ENCODE measurements at regions not wholly inside any gene's neighbourhood (a gene's known extent, or its start where the extent isn't known, plus 50 kb on each side); places are given as distances from the start of the nearest gene placed in this dataset.

GRCh38 chr2:11045294-11045693 is 110.0 kb upstream of the SLC66A3 start:
- Histone ChIP-seq H3K4me1 (no peaks in the 10 kb centered on the region), H3K27me3 (no peaks in the 10 kb centered on the region), H3K36me3 (no peaks in the 10 kb centered on the region), H3K27ac (no peak overlapping the region), H3K9me3 (no peaks in the 10 kb centered on the region), H3K4me3 (replicated peaks in 1 of 3) (no peak overlapping the region)
- no peak for DNase-seq
- WGBS, 2 donors, result 89 to 98% methylated on average over 7 of the region's 7 CpGs
- TF ChIP-seq POLR2A (IDR thresholded peaks at IDR 0.05), result no peak
- no peak for TF ChIP-seq CTCF (IDR thresholded peaks at IDR 0.05)
- intact Hi-C loops (cut with DNase I), result no loop called here

- H3K9me3 ChIP-seq, result no peaks in the 10 kb centered on the region
- no peaks in the 10 kb centered on the region for H3K36me3 ChIP-seq
- DNase-seq, result no peak
- H3K4me1 ChIP-seq, result no peaks in the 10 kb centered on the region
- H3K27me3 ChIP-seq, result no peaks in the 10 kb centered on the region
- 89 to 90% methylated on average over 14 of the region's 14 CpGs for WGBS, 2 donors
- H3K27ac ChIP-seq, result no peak overlapping the region
- H3K4me3 ChIP-seq (replicated peaks in 1 of 3), result no peak overlapping the region
- TF ChIP-seq CTCF (IDR thresholded peaks at IDR 0.05), result no peak
- no peak for TF ChIP-seq POLR2A (IDR thresholded peaks at IDR 0.05)
- intact Hi-C loops (cut with DNase I), result no loop called here
These were observed 106.8 kb upstream of the SLC66A3 start for GRCh38 chr2:11048335-11049008.

- TF ChIP-seq POLR2A (IDR thresholded peaks at IDR 0.05) (no peak), CTCF (IDR thresholded peaks at IDR 0.05) (no peak)
- H3K4me1 ChIP-seq, result no peaks in the 10 kb centered on the region
- no peaks in the 10 kb centered on the region for H3K9me3 ChIP-seq
- H3K27ac ChIP-seq, result no peak overlapping the region
- no peak overlapping the region for H3K4me3 ChIP-seq (replicated peaks in 1 of 3)
- no peaks in the 10 kb centered on the region for H3K36me3 ChIP-seq
- intact Hi-C loops (cut with DNase I), result no loop called here
- no peak for DNase-seq
- H3K27me3 ChIP-seq, result no peaks in the 10 kb centered on the region
- WGBS, 2 donors, result 77 to 84% methylated on average over 5 of the region's 5 CpGs
These were observed 104.7 kb upstream of the SLC66A3 start for GRCh38 chr2:11050565-11050964.

GRCh38 chr2:11051280-11051679 is 104.0 kb upstream of the SLC66A3 start:
- DNase-seq, result no peak
- Histone ChIP-seq H3K4me1 (no peaks in the 10 kb centered on the region), H3K27me3 (no peaks in the 10 kb centered on the region), H3K36me3 (no peaks in the 10 kb centered on the region), H3K27ac (no peak overlapping the region), H3K9me3 (no peaks in the 10 kb centered on the region), H3K4me3 (replicated peaks in 1 of 3) (no peak overlapping the region)
- TF ChIP-seq CTCF (IDR thresholded peaks at IDR 0.05) (no peak), POLR2A (IDR thresholded peaks at IDR 0.05) (no peak)
- intact Hi-C loops (cut with DNase I), result no loop called here
- WGBS, 2 donors, result 90 to 92% methylated on average over 9 of the region's 9 CpGs

GRCh38 chr2:11053546-11053945 is 101.7 kb upstream of the SLC66A3 start:
- no peaks in the 10 kb centered on the region for H3K27me3 ChIP-seq
- H3K4me3 ChIP-seq (replicated peaks in 1 of 3), result no peak overlapping the region
- no peak for TF ChIP-seq POLR2A (IDR thresholded peaks at IDR 0.05)
- TF ChIP-seq CTCF (IDR thresholded peaks at IDR 0.05), result no peak
- 92 to 95% methylated on average over 11 to 12 of the region's 12 CpGs for WGBS, 2 donors
- no peaks in the 10 kb centered on the region for H3K36me3 ChIP-seq
- H3K27ac ChIP-seq, result no peak overlapping the region
- DNase-seq, result no peak
- intact Hi-C loops (cut with DNase I), result no loop called here
- no peaks in the 10 kb centered on the region for H3K9me3 ChIP-seq
- no peaks in the 10 kb centered on the region for H3K4me1 ChIP-seq

Data from thyroid gland (tissue), 4 donors.